Activated CD8-positive, alpha-beta memory T cell treated with anti-CD3 and anti-CD28 coated beads, Interleukin-2, amount 50 U/mL, for 48 hours (primary cell): ENCODE measurements at regions not wholly inside any gene's neighbourhood (a gene's known extent, or its start where the extent isn't known, plus 50 kb on each side); places are given as distances from the start of the nearest gene placed in this dataset.
"Not testable (repeated sequence)": the region's sequence is repeated elsewhere in the genome, so short reads cannot be mapped to it uniquely, and the experiment has no call there.

Experiments
- DNase-seq: peaks from one replicate; pipeline ENCODE4 v3.0.0-alpha.2; 2020

DNA sequence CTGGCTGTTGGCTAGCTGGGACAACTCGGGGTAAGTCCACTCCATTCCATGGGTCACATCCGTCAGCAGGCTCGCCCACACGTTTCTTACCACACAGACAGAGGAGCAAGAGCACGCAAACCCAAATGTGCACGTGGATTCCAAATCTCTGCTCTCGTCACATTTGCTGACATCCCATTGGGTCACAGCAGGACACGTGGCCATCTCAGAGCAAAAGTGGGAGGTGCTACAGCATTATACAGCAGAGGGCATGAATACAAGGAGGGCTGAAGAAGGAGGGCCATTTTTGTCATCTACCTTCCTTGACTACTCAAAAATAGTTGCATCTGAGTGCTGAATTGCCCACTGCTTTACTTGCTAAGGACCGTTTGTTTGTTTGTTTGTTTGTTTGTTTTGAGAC lies 84.7 kb downstream of the RBBP6 start:
- DNase-seq = no peak

DNA sequence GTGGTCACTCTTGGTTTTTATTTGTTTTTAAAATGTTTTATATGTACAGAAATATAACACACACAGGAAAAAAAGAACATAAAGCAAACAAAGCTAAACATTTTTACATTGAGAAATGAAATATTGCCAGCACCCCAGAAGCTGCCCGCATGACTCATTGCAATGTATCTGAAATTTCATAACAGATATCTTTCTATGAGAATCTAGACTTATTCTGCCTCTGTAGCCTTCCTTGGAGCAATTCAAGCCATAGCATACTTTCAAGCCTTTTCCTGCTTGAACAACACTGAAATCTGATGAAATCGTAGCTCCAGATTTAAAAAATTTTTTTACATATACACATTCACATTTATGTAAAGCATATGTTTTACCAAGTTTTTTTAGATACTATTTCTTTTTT lies 86.9 kb downstream of the RBBP6 start:
- no peak for DNase-seq

DNA sequence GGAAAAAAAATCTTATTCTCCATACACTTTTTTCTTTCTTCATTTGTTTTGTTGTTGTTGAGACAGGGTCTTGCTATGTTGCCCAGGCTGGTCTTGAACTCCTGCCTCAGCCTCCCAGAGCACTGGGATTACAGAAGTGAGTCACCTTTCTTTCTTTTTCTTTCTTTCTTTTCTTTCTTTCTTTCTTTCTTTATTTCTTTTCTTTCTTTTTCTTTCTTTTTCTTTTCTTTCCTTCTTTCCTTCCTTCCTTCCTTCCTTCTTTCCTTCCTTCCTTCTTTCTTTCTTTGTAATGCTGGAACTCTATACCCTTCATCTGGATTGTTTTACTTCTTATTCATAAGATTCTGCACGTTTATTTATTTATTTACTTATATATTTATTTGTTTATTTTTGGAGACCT lies 94.5 kb upstream of the TNRC6A start:
- no peak for DNase-seq

DNA sequence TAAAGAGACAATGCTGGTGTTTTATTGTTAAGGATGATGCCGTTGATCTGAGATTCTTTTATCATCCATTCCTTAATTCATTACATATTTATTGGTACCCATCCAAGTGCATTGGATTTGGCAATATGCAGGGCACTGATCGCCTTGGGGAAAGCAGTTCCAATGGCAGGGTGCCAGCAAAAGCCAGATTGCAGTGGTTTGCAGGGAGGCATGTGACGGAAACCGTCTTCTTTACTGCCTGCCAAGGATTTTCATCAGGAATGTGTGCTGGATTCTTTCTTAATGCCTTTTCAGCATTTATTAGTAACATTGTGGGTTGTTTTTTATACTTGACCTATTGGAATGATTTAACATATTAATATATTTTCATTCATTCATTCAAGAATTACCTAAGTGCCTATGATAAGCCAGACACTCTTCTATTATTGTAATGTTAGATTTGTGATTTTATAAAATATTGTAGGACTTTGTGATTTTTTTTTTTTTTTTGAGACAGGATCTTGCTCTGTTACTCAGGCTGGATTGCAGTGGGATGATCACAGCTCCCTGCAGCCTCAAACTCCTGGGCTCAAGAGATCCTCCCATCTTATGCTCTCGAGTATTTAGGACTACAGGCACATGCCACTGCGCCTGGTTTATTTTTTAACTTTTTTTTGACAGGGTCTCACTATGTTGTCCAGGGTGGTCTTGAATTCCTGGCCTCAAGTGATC lies 93.4 kb upstream of the TNRC6A start:
- DNase-seq = no peak

DNA sequence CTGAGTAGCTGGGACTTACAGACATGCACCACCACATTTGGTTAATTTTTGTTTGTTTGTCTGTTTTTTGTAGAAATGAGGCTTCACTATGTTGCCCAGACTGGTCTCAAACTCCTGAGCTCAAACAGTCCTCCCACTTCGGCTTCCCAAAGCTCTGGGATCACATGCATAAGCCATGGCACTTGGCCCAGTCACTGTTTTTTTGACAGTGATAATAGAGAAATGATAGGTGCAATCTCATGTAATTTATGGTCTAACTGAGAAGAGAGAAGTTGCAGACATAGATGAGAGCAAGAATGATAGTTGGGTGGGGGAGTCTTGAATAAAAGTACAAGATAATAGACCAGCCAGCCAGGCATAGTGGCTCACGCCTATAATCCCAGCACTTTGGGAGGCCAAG lies 89.7 kb upstream of the TNRC6A start:
- DNase-seq = no peak

DNA sequence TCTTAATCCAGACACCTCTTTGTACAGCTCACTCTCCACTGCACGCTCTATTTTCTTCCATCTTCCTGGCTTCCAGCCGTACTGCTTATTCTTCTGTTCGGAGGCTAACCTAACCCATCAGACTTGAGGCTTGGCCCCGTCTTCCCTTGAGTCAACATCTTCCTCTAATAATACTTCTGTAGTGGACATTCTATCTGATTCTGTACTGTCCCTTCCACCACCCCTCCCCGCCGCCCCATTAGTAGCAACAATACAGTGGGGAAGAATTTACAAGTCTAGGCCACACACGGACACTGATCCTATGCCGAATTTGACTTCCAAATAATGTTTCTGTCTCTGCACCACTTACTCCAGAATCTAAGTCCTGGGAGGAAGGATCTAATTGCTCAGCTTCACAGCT lies 86.0 kb upstream of the TNRC6A start:
- DNase-seq = no peak

DNA sequence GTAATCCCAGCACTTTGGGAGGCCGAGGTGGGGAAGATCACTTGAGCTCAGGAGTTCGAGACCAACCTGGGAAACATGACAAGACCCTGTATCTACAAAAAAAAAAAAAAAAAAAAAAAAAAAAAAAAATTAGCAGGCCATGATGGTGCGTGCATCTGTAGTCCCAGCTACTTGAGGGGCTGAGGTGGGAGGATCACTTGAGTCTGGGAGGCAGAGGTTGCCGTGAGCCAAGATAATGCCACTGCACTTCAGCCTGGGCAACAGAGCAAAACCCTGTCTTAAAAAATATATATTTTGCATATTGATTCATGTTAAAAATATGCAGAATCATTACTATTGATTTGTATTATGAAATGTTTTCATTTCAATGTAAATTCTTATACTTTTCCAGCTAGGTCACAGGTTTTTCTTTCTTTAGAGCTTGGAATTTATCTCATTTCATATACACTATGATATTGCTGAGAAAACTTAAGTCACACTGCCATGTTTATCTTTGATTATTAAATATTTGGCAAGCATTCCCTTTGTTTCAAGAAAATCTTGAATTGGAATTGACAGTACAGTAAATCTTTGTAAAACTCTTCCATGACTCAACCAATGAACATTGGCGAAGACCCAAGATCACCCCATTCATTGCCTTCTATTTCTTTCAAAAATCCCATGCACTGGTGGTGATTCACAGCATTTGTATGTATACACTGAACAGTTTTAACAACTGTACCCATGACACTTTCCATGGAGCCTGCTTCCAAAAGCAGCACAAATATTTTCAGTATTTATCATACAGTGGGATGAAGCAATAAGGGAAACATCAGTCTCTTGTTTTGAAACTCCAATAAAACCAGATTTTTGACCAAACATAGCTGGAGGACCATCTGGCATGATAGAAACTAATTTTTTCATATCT lies 83.5 kb upstream of the TNRC6A start:
- DNase-seq = no peak

DNA sequence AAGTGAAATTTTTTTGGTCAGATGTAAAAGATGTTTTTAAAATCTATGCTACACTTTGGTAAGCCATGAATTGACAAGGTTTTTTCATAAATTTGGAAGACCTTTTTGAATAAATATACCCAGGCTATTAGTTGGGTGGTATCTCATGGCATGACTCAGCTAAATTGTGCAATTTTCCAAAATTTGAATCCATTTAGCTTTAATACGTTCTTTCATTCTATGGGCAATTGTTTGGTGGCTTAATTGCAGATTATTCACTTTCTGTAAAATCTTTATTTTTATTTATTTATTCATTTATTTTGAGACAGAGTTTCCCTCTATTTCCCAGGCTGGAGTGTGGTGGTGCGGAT lies 82.8 kb upstream of the TNRC6A start:
- DNase-seq = no peak

DNA sequence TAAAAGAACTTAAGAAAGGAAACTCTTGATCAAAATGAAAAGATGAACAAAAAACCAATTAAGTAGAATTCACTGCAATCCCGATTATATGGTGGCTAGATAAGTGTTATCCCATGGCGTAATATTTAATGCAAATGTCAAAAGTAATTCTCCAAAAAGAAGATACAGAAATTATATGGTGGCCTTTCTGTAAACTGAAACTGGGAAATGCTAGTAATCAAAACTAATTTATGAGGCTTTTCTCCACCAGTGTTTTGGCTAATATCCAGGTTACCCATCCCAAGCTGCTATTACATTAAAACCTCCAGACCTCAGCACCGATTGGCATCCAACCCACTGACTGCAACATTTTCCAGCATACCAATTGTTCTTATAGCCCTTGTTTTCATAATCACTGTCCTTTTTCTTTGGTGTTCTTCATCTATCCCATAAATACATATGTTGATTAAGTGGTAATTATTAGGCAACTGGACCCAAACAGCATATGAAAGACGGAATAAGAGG lies 77.2 kb upstream of the TNRC6A start:
- DNase-seq = no peak

DNA sequence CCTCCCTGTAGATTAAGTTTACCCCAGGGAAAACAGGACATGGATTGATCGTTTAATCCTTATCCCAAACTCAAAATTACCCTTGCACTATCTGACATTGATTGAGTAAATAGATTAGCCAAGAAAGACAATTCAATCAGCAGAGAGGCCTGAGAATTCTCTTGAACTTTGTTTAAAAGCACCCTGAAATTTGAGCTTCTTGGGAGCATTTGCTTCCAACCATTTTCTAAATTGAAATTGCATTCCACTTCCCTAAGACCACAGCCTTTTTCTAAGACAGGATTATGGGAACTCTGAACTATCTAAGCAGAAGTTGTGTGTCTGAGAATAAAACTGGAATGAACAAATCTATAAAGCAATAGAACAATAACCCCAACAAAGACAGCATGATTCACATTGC lies 76.6 kb upstream of the TNRC6A start:
- no peak for DNase-seq

DNA sequence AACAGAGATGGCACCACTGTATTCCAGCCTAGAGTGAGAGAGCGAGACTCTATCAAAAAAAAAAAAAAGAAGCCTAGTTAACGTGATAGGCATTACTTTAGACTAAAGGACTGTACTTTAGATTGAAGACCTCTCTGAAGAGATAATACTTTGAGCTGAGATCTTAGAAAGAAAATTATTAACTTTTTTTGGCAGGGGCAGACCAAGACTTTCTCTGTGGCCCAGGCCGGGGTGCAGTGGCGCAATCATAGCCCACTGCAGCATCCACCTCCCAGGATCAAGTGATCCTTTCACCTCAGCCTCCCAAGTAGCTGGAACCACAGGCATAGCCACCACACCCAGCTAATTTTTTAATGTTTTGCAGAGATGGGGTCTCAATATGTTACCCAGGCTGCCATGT lies 75.7 kb upstream of the TNRC6A start:
- DNase-seq = no peak

DNA sequence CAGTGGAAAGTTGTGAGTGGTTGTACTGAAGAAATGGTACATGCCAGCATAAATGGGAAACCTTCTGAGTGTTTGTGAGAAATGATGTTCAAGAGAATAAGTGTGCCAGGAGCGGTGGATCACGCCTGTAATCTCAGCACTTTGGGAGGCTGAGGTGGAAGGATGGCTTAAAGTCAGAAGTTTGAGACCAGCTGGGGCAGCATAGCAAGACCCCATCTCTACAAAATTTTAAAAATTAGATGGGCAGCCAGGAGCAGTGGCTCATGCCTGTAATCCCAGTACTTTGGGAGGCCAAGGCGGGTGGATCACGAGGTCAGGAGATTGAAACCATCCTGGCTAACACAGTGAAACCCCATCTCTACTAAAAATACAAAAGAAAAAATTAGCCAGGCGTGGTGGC lies 63.5 kb upstream of the TNRC6A start:
- DNase-seq = not testable (repeated sequence)

DNA sequence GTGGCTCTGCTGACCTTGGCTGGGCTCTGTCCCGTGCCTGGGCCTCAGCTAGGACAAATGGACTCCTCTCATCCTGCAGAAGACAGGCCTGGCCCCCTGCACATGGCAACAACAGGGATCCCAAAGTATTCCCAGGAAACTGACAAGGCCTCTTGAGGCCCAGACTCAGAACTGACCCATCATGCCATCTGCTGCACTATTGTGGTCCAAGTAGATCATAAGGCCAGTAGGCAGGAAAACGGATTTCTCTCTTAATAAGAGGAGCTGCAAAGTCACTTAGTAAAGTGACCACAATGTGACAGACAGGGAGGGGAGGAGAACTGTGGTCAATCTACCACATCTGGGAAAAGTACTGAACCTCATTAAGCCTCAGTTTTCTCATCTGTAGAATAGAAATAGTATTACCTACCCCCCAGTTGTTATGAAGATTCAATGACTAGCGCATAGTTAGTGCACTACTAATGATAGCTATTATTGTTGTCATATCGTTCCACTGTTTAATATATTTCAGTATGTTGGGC lies 62.1 kb upstream of the TNRC6A start:
- no peak for DNase-seq

DNA sequence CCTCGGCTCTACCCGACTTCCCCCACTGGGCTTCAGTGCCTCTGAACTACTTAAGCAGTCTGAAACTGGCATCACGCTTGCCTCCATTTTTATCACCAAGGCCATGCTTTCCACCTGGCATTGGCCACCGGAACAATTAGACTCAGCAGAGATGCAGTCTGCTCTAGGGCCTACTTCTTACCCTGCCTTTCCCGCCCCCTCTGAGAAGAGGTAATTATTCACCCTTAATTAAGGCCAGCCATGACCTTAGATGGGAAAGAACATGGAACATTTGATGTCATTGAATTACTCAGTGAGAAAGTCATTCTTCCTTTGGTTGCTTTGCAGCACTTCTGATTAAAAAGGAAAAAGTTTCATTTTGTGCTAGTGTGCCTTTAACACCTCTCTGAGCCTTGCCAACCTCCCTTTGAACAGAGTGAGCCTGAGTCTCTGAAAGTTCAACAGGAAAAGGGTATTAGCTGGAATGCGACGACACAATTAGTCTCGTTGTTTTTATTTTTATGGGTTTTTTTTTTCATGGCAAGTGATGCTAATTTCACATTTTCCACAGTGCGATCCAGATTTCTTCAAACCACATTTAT lies 60.9 kb upstream of the TNRC6A start:
- peak; percentile 75 for DNase-seq

DNA sequence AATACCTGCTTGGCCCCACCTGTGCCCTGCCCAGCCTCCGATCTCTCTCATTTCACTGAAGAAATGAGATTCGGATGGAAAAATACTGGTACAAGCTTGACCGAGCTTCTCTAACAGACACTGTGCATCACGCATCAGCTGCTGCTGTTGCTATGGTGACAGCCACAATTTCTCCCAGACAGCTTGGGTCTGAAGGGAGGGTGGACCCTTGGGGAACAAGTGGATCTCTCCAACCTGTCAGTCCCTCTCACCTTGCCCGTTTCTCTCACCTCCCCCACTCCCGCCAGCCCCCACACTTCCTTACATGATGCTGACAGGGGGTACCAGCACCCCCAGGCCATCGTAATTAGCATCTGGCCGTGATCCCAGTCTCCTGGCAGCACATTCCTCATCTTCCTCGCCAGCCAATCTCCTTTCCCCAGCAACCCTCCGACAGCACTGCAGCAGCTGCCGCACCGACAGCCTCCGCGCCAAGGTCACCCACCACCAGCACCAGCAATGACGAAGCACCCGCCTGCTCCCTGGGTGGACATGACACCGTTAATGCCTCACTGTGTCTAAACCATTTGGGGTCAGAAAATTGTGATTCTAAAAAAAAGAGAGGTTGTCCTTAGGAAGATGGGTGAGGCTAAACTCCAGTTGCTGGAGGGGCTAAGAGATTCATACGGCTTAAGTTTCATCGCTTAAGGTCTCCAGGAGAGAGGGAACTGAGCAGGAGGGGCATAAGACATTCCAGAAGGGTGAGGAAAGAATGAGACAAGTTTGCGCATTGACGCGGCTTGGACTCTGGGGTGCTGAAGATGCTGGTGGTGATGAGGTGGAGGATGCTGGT lies 58.6 kb upstream of the TNRC6A start:
- no peak for DNase-seq

DNA sequence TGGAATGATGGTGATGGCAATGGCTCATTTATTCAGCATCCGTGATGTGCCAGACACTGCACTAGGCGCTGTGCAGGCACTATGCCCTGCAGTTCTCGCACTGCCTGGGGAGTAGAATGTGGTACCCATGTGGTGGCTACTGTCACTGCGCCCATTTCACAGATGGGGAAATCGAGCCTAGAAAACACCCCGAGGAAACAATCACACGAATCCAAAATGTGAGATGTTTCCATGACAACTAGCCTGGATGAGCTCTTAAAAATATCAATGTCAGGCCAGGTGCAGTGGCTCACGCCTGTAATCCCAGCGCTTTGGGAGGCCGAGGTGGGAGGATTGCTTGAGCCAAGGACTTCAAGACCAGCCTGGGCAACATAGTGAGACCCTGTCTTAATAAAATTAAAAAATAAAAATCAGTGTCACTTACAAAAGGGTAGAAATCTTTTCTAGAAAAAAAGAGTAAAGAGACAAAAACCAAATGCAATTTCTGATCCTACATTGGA lies 57.9 kb upstream of the TNRC6A start:
- DNase-seq = no peak

DNA sequence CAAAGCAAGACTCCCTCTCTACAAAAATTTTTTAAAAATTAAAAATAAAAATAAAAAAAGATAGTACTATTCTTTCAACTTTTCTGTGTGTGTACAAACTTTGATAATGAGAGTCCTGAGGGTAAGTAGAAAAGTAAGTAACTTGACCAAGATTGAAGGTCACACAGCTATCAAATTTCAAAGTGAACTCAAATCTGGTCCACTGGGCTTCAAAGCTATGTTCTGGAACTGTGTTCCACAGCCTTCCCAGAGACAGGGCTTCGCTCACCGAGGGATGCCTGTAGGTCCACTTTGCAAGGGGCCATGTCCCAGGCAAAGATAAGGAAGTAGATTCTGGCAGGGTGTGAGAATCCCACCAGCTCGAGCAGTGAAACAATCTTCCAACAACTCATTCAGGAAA lies 56.3 kb upstream of the TNRC6A start:
- DNase-seq = no peak

DNA sequence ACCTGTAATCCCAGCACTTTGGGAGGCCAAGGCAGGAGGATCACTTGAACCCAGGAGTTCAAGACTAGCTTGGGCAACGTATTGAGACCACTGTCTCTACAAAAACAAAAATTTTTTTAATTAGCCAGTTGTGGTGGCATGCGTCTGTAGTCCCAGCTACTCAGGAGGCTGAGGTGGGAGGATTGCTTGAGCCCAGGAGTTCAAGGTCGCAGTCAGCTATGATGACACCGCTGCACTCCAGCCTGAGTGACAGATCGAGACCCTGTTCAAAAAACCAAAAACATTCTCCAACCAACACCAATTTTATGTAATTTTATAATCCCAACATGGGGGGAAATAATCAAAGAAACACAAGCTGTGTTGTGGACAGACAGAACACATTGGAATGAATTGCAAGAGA lies 54.6 kb upstream of the TNRC6A start:
- no peak for DNase-seq

DNA sequence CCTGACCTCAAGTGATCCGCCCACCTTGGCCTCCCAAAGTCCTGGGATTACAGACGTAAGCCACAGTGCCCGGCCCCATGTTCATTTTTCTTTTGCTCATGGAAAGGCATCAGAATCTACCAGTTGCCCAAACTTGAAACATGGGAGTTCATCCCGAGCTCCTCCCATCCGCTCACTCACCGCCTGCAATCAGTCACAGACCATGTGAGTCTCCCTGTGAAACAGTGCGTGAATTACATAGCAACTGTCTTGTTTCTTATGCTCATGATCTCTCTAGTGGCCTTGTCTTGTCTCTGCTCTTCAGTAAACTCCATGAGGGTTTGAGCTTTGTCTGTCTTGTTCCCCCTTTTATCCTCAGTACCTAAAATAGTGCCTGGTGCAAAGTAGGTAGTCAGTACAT lies 52.1 kb upstream of the TNRC6A start:
- DNase-seq = no peak
